ENCODE measurements at regions not wholly inside any gene's neighbourhood (a gene's known extent, or its start where the extent isn't known, plus 50 kb on each side); places are given as distances from the start of the nearest gene placed in this dataset.

- TF ChIP-seq EZH2phosphoT487 (IDR thresholded peaks at IDR 0.05; ENCODE audit: borderline replicate concordance, low read depth, low read length) (no peak), CTCF (conservative IDR thresholded peaks at IDR 0.05; ENCODE audit: low read length) (no peak)
Observed at GRCh38 chr15:98123834-98124233, 163.3 kb downstream of the ARRDC4 start.
